HepG2 (cell line): ENCODE measurements at regions not wholly inside any gene's neighbourhood (a gene's known extent, or its start where the extent isn't known, plus 50 kb on each side); places are given as distances from the start of the nearest gene placed in this dataset.

Experiments used
- ATAC-seq: fragments of 200-7000 bp; cut with Tn5 transposase; 3 replicates; pipeline ENCODE4 v1.9.1; 2020; ENCODE audit warnings: mild to moderate bottlenecking, moderate library complexity
- BruUV-seq: library from RNA; stranded (reverse); fragments of 400-500 nt; replicated peaks from 2 replicates; lab custom pipeline; 2021; lab: Mats Ljungman, UMichigan
- CTCF ChIA-PET: fragments of 300-600 bp; formaldehyde crosslinking; extraction: SDS; loops from one replicate; lab custom pipeline; 2021; ENCODE audit warnings: low total read pairs, inconsistent platforms, low intra/inter-chr PET ratio; lab: Yijun Ruan, JAX
- POLR2A ChIA-PET: fragments of 350-600 bp; sonication (Branson Sonifier 250); formaldehyde crosslinking; loops from one replicate; lab custom pipeline; 2020; ENCODE audit warnings: antibody characterized with exemption, inconsistent platforms; lab: Yijun Ruan, JAX
- DNase-seq: peaks from one replicate; pipeline ENCODE4 v3.0.0-alpha.2; 2015; ENCODE audit warnings: low spot score
- FAIRE-seq: peaks from 3 replicates; lab custom pipeline; 2011; peaks lifted over from hg19 to GRCh38; lab: Jason Lieb, UNC
- H2AFZ ChIP-seq: one replicate; pipeline ENCODE4 v1.6.1; 2011; ENCODE audit warnings: low read length, inconsistent platforms
- H3K27ac ChIP-seq: fragments of 300-600 bp; 3 replicates; pipeline ENCODE4 v1.8.0; 2011; ENCODE audit warnings: mixed run types, mild to moderate bottlenecking, mixed read lengths, low read length, inconsistent platforms; ENCODE audit not compliant: insufficient read depth; ENCODE audit errors: extremely low read length
- H3K27me3 ChIP-seq, 2 experiments: fragments of 200-600 bp in 1 of 2; 2 replicates in 1 of 2; 3 replicates in 1 of 2; pipeline versions ENCODE4 v1.6.0 to v1.8.0; 2011; ENCODE audit warnings: low read length in 2 of 2, mild to moderate bottlenecking in 2 of 2, moderate library complexity in 2 of 2, inconsistent platforms in 1 of 2; ENCODE audit not compliant: insufficient read depth in 2 of 2, control insufficient read depth in 1 of 2
- H3K36me3 ChIP-seq, 2 experiments: fragments of 200-600 bp in 1 of 2; replicated peaks in 1 of 2; 2 replicates in 1 of 2; 3 replicates in 1 of 2; pipeline versions ENCODE4 v1.5.1 to v1.8.0; 2011; ENCODE audit warnings: low read length in 2 of 2, inconsistent platforms in 1 of 2; ENCODE audit not compliant: insufficient read depth in 2 of 2, control insufficient read depth in 1 of 2
- H3K4me1 ChIP-seq: 2 replicates; pipeline ENCODE4 v1.5.1; 2012; ENCODE audit warnings: low read length, inconsistent platforms; ENCODE audit not compliant: insufficient read depth
- H3K4me2 ChIP-seq: 2 replicates; pipeline ENCODE4 v1.6.0; 2011; ENCODE audit warnings: low read depth, low read length, inconsistent platforms
- H3K4me3 ChIP-seq, 3 experiments: fragments of 200-600 bp in 1 of 3; sonication (generic), shearing (Covaris generic) in 1 of 3; replicated peaks in 1 of 3; 2 replicates each; pipeline ENCODE4 v1.5.1; 2011 to 2016; ENCODE audit warnings: low read length in 3 of 3, inconsistent platforms in 2 of 3, low read depth in 2 of 3, mild to moderate bottlenecking in 2 of 3, control low read depth in 1 of 3, mixed read lengths in 1 of 3; ENCODE audit not compliant: insufficient read depth in 1 of 3
- H3K79me2 ChIP-seq: one replicate; pipeline ENCODE4 v1.6.1; 2011; ENCODE audit warnings: low read length, inconsistent platforms; ENCODE audit not compliant: insufficient read depth
- H3K9ac ChIP-seq: 2 replicates; pipeline ENCODE4 v1.6.0; 2011; ENCODE audit warnings: mild to moderate bottlenecking, low read depth, low read length, inconsistent platforms; ENCODE audit not compliant: insufficient read depth
- H3K9me3 ChIP-seq: 2 replicates; pipeline ENCODE4 v1.5.1; 2012; ENCODE audit warnings: mild to moderate bottlenecking, low read length
- H4K20me1 ChIP-seq: 2 replicates; pipeline ENCODE4 v1.6.0; 2011; ENCODE audit warnings: inconsistent platforms, mild to moderate bottlenecking, low read length, moderate library complexity; ENCODE audit not compliant: insufficient read depth
- AHR ChIP-seq: IDR thresholded peaks from 2 replicates; pipeline ENCODE4 v1.6.1; 2018; ENCODE audit warnings: missing genetic modification reagents, missing compliant biosample characterization
- HNRNPK ChIP-seq: fragments of 200-400 bp; formaldehyde crosslinking; IDR thresholded peaks from 2 replicates; pipeline ENCODE4 v1.6.1; 2018; ENCODE audit warnings: low read length, low read depth, moderate library complexity, mild to moderate bottlenecking; ENCODE audit not compliant: poor library complexity, severe bottlenecking
- KMT2A ChIP-seq: sonication (generic); formaldehyde crosslinking; IDR thresholded peaks from 2 replicates; pipeline ENCODE4 v1.4.0; 2020; ENCODE audit warnings: missing genetic modification reagents
- MTF2 ChIP-seq: sonication (generic); formaldehyde crosslinking; IDR thresholded peaks from 2 replicates; pipeline ENCODE4 v1.5.0; 2020; ENCODE audit warnings: missing genetic modification reagents, borderline replicate concordance
- RFX5 ChIP-seq: IDR thresholded peaks from 2 replicates; pipeline ENCODE4 v1.6.1; 2011; ENCODE audit warnings: low read depth, low read length, improper control_type of control experiment
- ZBTB42 ChIP-seq: sonication (generic); formaldehyde crosslinking; IDR thresholded peaks from 2 replicates; pipeline ENCODE4 v1.5.0; 2020; ENCODE audit warnings: mild to moderate bottlenecking, missing genetic modification reagents
- ZNF563 ChIP-seq: sonication (generic); formaldehyde crosslinking; IDR thresholded peaks from 2 replicates; pipeline ENCODE4 v1.8.0; 2022; ENCODE audit warnings: mild to moderate bottlenecking, moderate library complexity, missing genetic modification reagents
- ZNF772 ChIP-seq: sonication (generic); formaldehyde crosslinking; IDR thresholded peaks from 2 replicates; pipeline ENCODE4 v1.5.0; 2020; ENCODE audit warnings: mild to moderate bottlenecking, missing genetic modification reagents
- WGBS: methylation state at CpG from one replicate; pipeline ENCODE4 v1.1.6; 2017; ENCODE audit warnings: low lambda C conversion rate; 5-methylcytosine and 5-hydroxymethylcytosine counted together
- in situ Hi-C: cut with HindIII; loops from 2 replicates; pipeline ENCODE4 v1.10.0; 2017; ENCODE audit warnings: low pct_unique_long_range_greater_than_20kb; ENCODE audit not compliant: extremely low pct_ligation_motif_present
- intact Hi-C: fragments of 100-400 bp; cut with micrococcal nuclease; formaldehyde crosslinking; loops from one replicate; pipeline ENCODE4 v1.10.0; 2022; ENCODE audit not compliant: unreplicated experiment
- TF ChIP-seq, protein P1 (sequence below): sonication (generic); formaldehyde crosslinking; IDR thresholded peaks from 2 replicates; pipeline ENCODE4 v1.4.0; 2020; ENCODE audit warnings: missing genetic modification reagents

DNA sequence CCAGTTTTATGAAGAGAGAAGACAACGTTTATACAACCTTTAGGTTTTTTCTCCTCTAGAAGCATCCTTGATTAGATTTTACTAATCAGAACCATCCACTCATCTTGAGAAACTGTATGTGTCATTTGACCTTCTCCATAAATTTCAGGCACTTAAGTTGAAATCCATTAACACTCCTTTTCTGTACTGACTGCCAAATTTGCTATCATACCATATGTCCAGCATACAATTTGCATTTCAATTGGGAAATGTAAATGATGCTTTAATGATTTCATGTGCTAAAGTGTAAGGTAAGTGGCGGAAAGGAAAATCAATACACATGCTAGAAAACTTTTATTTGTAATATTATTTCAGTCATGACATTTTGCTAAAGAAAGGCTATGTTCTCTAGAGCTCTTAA lies 731.6 kb downstream of the GBE1 start:
- no peak for ATAC-seq
- Histone ChIP-seq H3K27ac (no peak overlapping the region), H3K36me3 (no peaks in the 10 kb centered on the region), H2AFZ (no peak overlapping the region), H3K27me3 (no peaks in the 10 kb centered on the region), H3K4me2 (no peak overlapping the region), H3K4me3 (no peak overlapping the region), H3K79me2 (no peaks in the 10 kb centered on the region), H3K4me1 (no peaks in the 10 kb centered on the region), H4K20me1 (no peaks in the 10 kb centered on the region), H3K9me3 (no peaks in the 10 kb centered on the region), H3K9ac (no peak overlapping the region)
- BruUV-seq: no TSS peak
- CTCF ChIA-PET: no interaction called here
- FAIRE-seq: no peak
- in situ Hi-C loops: no loop called here
- intact Hi-C loops: no loop called here
- DNase-seq: no peak
- POLR2A ChIA-PET: no interaction called here
- WGBS: 27% methylated on average over 2 of the region's 2 CpGs
- TF ChIP-seq AHR (CRISPR knock-in tag) (no peak), ZNF772 (CRISPR knock-in tag) (no peak), RFX5 (no peak), ZNF563 (CRISPR knock-in tag) (no peak), HNRNPK (no peak), ZBTB42 (CRISPR knock-in tag) (no peak), MTF2 (CRISPR knock-in tag) (no peak), KMT2A (CRISPR knock-in tag) (no peak)
- TF ChIP-seq, protein P1, sequence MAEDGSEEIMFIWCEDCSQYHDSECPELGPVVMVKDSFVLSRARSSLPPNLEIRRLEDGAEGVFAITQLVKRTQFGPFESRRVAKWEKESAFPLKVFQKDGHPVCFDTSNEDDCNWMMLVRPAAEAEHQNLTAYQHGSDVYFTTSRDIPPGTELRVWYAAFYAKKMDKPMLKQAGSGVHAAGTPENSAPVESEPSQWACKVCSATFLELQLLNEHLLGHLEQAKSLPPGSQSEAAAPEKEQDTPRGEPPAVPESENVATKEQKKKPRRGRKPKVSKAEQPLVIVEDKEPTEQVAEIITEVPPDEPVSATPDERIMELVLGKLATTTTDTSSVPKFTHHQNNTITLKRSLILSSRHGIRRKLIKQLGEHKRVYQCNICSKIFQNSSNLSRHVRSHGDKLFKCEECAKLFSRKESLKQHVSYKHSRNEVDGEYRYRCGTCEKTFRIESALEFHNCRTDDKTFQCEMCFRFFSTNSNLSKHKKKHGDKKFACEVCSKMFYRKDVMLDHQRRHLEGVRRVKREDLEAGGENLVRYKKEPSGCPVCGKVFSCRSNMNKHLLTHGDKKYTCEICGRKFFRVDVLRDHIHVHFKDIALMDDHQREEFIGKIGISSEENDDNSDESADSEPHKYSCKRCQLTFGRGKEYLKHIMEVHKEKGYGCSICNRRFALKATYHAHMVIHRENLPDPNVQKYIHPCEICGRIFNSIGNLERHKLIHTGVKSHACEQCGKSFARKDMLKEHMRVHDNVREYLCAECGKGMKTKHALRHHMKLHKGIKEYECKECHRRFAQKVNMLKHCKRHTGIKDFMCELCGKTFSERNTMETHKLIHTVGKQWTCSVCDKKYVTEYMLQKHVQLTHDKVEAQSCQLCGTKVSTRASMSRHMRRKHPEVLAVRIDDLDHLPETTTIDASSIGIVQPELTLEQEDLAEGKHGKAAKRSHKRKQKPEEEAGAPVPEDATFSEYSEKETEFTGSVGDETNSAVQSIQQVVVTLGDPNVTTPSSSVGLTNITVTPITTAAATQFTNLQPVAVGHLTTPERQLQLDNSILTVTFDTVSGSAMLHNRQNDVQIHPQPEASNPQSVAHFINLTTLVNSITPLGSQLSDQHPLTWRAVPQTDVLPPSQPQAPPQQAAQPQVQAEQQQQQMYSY (CRISPR knock-in tag): no peak
